Omental fat pad (tissue), 3 donors: ENCODE measurements at regions not wholly inside any gene's neighbourhood (a gene's known extent, or its start where the extent isn't known, plus 50 kb on each side); places are given as distances from the start of the nearest gene placed in this dataset.
"Not testable (repeated sequence)": the region's sequence is repeated elsewhere in the genome, so short reads cannot be mapped to it uniquely, and the experiment has no call there.

Source experiments
- ATAC-seq: fragments of 150-250 bp; one replicate; pipeline ENCODE4 v1.9.1; 2016; ENCODE audit warnings: mild to moderate bottlenecking, moderate library complexity; ENCODE audit not compliant: low FRiP score
- DNase-seq: peaks from one replicate; pipeline ENCODE4 v3.0.0-alpha.2; 2019; ENCODE audit warnings: low spot score
- TF ChIP-seq, protein P1 (sequence below), 3 donors: fragments of 450-650 bp; IDR thresholded peaks; one replicate each; pipeline ENCODE4 v1.5.1; 2016 to 2017; ENCODE audit warnings: antibody characterized with exemption in 3 of 3, mild to moderate bottlenecking in 3 of 3, moderate library complexity in 2 of 3

GRCh38 chr1:212515329-212515760 lies 82.6 kb downstream of the NENF start:
- DNase-seq: no peak
- TF ChIP-seq, protein P1, sequence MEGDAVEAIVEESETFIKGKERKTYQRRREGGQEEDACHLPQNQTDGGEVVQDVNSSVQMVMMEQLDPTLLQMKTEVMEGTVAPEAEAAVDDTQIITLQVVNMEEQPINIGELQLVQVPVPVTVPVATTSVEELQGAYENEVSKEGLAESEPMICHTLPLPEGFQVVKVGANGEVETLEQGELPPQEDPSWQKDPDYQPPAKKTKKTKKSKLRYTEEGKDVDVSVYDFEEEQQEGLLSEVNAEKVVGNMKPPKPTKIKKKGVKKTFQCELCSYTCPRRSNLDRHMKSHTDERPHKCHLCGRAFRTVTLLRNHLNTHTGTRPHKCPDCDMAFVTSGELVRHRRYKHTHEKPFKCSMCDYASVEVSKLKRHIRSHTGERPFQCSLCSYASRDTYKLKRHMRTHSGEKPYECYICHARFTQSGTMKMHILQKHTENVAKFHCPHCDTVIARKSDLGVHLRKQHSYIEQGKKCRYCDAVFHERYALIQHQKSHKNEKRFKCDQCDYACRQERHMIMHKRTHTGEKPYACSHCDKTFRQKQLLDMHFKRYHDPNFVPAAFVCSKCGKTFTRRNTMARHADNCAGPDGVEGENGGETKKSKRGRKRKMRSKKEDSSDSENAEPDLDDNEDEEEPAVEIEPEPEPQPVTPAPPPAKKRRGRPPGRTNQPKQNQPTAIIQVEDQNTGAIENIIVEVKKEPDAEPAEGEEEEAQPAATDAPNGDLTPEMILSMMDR (IDR thresholded peaks at IDR 0.05): no peak
- ATAC-seq: no peak

DNA sequence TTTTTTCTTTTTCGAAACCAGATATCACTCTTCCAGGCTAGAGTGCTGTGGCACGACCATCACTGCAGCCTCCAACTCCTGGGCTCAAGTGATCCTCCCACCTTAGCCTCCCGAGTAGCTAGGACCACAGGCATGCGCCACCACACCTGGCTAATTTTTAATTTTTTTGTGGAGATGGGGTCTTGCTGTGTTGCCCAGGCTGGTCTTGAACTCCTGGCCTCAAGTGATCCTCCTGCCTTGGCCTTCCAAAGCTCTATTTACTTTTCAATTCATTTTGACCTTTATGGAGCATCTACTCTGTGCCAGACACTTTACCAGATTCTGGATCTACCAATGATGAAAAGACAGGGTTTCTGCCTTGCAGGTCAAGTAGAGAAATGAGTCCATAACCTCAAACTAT lies 83.3 kb downstream of the NENF start:
- DNase-seq, ATAC-seq: not testable (repeated sequence)

GRCh38 chr1:212518188-212519054 lies 85.7 kb downstream of the NENF start:
- no peak for DNase-seq
- ATAC-seq: peak; percentile 47
- TF ChIP-seq, protein P1 (IDR thresholded peaks at IDR 0.05): no peak

GRCh38 chr1:212519131-212519530 lies 86.4 kb downstream of the NENF start:
- ATAC-seq (no peak), DNase-seq (no peak)
- TF ChIP-seq, protein P1 (IDR thresholded peaks at IDR 0.05): no peak

DNA sequence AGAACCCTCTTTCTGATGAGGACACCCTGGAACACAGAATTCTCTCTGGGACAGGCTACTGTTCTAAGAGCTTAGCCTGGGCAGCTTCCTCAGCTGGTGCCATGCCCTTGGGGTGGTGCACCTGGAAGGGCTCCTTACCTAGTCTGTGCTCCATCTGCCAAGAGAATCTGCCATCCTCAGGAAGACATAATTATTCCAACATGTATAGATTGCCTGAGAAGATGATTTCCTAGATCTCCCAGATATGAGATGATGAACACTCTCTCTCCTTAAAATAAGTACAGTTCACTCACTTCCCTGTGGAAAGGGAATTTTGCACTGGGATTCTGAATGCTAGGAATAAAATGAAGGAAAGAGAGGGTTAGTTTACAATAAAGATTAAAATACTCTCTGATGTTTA lies 87.6 kb downstream of the NENF start:
- TF ChIP-seq, protein P1 (IDR thresholded peaks at IDR 0.05): no peak
- ATAC-seq: no peak
- DNase-seq: no peak

DNA sequence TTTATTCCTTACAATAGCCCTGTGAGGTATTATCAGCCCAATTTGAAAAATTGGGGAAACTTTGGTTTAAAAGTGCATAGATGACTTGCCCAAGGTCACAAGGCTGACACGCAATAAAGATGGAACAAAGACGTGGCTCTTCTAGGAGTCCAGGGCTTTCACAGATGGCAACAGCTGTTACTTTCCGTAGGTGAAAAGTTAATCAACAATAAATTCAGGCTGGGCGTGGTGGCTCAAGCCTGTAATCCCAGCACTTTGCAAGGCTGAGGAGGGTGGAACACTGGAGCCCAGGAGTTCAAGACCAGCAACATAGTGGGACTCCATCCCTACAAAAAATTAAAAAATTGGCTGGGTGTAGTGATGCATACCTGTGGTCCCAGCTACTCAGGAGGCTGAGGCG lies 87.8 kb upstream of the ATF3 start:
- TF ChIP-seq, protein P1 (IDR thresholded peaks at IDR 0.05): no peak
- no peak for ATAC-seq
- DNase-seq: no peak

GRCh38 chr1:212525479-212526110 lies 83.0 kb upstream of the ATF3 start:
- no peak for DNase-seq
- ATAC-seq: peak; percentile 22
- TF ChIP-seq, protein P1 (IDR thresholded peaks at IDR 0.05): no peak
